ENCODE measurements at regions not wholly inside any gene's neighbourhood (a gene's known extent, or its start where the extent isn't known, plus 50 kb on each side); places are given as distances from the start of the nearest gene placed in this dataset.
"Not testable (repeated sequence)": the region's sequence is repeated elsewhere in the genome, so short reads cannot be mapped to it uniquely, and the experiment has no call there.

GRCh38 chr5:1656271-1656975 lies 132.7 kb upstream of the LPCAT1 start:
- no peak overlapping the region for H3K4me3 ChIP-seq (ENCODE audit: low read depth, low read length)
- TF ChIP-seq CTCF (IDR thresholded peaks at IDR 0.05; ENCODE audit: low read depth, low read length) = no peak
- no peak for DNase-seq (ENCODE audit: low read depth, low spot score)
- in situ Hi-C loops (cut with HindIII; ENCODE audit: low sequenced_read_pairs) = no loop called here

GRCh38 chr5:1655496-1656270 lies 131.9 kb upstream of the LPCAT1 start:
- DNase-seq (ENCODE audit: low read depth, low spot score) = no peak
- H3K4me3 ChIP-seq (ENCODE audit: low read depth, low read length) = no peak overlapping the region
- in situ Hi-C loops (cut with HindIII; ENCODE audit: low sequenced_read_pairs) = no loop called here
- no peak for TF ChIP-seq CTCF (IDR thresholded peaks at IDR 0.05; ENCODE audit: low read depth, low read length)

- TF ChIP-seq CTCF (IDR thresholded peaks at IDR 0.05; ENCODE audit: low read depth, low read length) = no peak
- in situ Hi-C loops (cut with HindIII; ENCODE audit: low sequenced_read_pairs) = no loop called here
- DNase-seq (ENCODE audit: low read depth, low spot score) = no peak
- no peak overlapping the region for H3K4me3 ChIP-seq (ENCODE audit: low read depth, low read length)
These were observed 131.2 kb upstream of the LPCAT1 start for GRCh38 chr5:1654786-1655495.

GRCh38 chr5:1653698-1654651 lies 130.2 kb upstream of the LPCAT1 start:
- H3K4me3 ChIP-seq (ENCODE audit: low read depth, low read length); in situ Hi-C loops (cut with HindIII; ENCODE audit: low sequenced_read_pairs); DNase-seq (ENCODE audit: low read depth, low spot score): not testable (repeated sequence)
- peak; percentile 33 for TF ChIP-seq CTCF (IDR thresholded peaks at IDR 0.05; ENCODE audit: low read depth, low read length)

- in situ Hi-C loops (cut with HindIII; ENCODE audit: low sequenced_read_pairs) = no loop called here
- no peak for DNase-seq (ENCODE audit: low read depth, low spot score)
- TF ChIP-seq CTCF (IDR thresholded peaks at IDR 0.05; ENCODE audit: low read depth, low read length) = no peak
- H3K4me3 ChIP-seq (ENCODE audit: low read depth, low read length) = no peak overlapping the region
These were observed 129.3 kb upstream of the LPCAT1 start for GRCh38 chr5:1652873-1653697.
